PFSK-1 (cell line): ENCODE measurements at regions not wholly inside any gene's neighbourhood (a gene's known extent, or its start where the extent isn't known, plus 50 kb on each side); places are given as distances from the start of the nearest gene placed in this dataset.

ENCODE experiments used
- POLR2AphosphoS5 ChIP-seq: IDR thresholded peaks from 2 replicates; pipeline ENCODE4 v1.6.1; 2012; ENCODE audit warnings: low read depth, mild to moderate bottlenecking, control low read depth, low read length, moderate library complexity
- TAF1 ChIP-seq: IDR thresholded peaks from 2 replicates; pipeline ENCODE4 v1.6.1; 2012; ENCODE audit warnings: low read length, control low read depth, borderline replicate concordance; ENCODE audit not compliant: insufficient read depth
- TF ChIP-seq, protein P1 (sequence below), 2 experiments: IDR thresholded peaks; 2 replicates each; pipeline versions ENCODE4 v1.6.1 to v1.8.0; 2011 to 2012; ENCODE audit warnings: low read depth in 2 of 2, low read length in 2 of 2, control low read depth in 1 of 2, inconsistent platforms in 1 of 2, mild to moderate bottlenecking in 1 of 2, moderate library complexity in 1 of 2; ENCODE audit not compliant: insufficient read depth in 1 of 2

- TF ChIP-seq, protein P1, sequence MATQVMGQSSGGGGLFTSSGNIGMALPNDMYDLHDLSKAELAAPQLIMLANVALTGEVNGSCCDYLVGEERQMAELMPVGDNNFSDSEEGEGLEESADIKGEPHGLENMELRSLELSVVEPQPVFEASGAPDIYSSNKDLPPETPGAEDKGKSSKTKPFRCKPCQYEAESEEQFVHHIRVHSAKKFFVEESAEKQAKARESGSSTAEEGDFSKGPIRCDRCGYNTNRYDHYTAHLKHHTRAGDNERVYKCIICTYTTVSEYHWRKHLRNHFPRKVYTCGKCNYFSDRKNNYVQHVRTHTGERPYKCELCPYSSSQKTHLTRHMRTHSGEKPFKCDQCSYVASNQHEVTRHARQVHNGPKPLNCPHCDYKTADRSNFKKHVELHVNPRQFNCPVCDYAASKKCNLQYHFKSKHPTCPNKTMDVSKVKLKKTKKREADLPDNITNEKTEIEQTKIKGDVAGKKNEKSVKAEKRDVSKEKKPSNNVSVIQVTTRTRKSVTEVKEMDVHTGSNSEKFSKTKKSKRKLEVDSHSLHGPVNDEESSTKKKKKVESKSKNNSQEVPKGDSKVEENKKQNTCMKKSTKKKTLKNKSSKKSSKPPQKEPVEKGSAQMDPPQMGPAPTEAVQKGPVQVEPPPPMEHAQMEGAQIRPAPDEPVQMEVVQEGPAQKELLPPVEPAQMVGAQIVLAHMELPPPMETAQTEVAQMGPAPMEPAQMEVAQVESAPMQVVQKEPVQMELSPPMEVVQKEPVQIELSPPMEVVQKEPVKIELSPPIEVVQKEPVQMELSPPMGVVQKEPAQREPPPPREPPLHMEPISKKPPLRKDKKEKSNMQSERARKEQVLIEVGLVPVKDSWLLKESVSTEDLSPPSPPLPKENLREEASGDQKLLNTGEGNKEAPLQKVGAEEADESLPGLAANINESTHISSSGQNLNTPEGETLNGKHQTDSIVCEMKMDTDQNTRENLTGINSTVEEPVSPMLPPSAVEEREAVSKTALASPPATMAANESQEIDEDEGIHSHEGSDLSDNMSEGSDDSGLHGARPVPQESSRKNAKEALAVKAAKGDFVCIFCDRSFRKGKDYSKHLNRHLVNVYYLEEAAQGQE (IDR thresholded peaks at IDR 0.05; ENCODE audit: insufficient read depth in 1 of 2, low read depth in 2 of 2, low read length in 2 of 2), result no peak
- no peak for TF ChIP-seq POLR2AphosphoS5
- TF ChIP-seq TAF1, result no peak
Observed at GRCh38 chr17:71461498-71462169, 659.2 kb upstream of the SOX9 start.
